Epithelial cell of prostate (primary cell): ENCODE measurements at regions not wholly inside any gene's neighbourhood (a gene's known extent, or its start where the extent isn't known, plus 50 kb on each side); places are given as distances from the start of the nearest gene placed in this dataset.

ENCODE experiments used
- DNase-seq: peaks from one replicate; pipeline ENCODE4 v3.0.0-alpha.2; 2011; ENCODE audit warnings: low read depth, low spot score
- H3K27ac ChIP-seq: fragments of 450-650 bp; 2 replicates; pipeline ENCODE4 v1.5.1; 2017; ENCODE audit warnings: mild to moderate bottlenecking

DNA sequence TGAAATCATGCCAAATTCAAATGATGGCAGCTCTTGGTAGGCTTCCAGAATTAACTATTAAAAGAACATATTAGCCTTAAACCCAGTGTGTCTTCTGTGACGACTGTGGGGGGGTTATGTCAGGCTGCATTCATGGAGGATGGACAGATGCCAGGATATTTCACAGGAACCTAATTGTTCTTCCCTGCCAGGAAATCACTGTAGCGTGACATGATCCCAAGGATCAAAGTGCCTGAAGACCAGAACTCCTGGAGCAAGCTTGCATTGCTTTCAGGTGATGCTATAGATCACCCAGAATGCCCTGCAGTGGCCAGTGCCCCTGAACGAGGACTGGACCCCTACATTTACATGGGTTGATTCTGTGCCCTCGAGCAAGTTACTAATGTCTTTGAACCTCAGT, 1093.0 kb upstream of the TENM3 start:
- DNase-seq = no peak
- H3K27ac ChIP-seq = no peak overlapping the region

DNA sequence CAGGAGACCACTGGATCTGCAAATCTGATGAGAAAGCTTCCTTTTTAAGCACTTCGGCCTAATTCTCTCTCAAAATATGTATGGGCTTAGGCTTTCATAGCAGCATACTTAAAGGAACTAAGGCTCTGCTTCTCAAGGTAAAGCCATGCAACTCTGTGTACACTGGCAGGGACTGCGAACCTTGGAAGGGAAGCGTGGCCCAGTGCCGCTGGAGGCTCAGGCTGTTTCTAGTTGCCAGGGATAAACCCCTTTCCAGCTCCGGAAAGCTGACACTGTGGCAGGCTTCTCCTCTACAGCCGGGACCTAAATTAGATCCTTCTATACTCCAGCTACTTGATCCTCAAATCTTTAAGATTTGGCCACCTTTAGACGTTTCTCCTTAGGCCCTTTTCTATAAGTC, 1091.3 kb upstream of the TENM3 start:
- no peak for DNase-seq

DNA sequence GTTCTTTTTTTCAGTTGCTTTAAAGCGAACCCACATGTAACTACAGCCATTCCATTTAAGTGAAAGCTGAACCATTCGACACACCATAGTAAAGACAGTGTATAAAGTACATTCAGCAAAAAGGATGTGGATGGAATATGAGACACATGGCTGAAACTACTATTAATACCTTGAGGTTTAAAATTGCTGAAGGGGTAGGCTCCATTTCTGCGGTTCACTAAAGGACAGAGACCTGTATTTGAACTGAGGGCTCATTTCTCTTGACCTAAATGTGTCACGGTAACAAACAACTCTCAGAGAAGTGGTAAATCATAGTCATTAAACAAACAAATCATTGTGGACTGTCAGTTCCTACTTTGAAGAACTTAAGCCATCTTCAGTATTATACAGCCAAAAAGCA, 1085.6 kb upstream of the TENM3 start:
- DNase-seq = no peak
- H3K27ac ChIP-seq = no peak overlapping the region

More for the DNA sequence above, 1091.3 kb upstream of the TENM3 start:
- H3K27ac ChIP-seq = no peak overlapping the region

GRCh38 chr4:181158971-181159370, 1084.2 kb upstream of the TENM3 start:
- H3K27ac ChIP-seq = no peak overlapping the region
- DNase-seq = no peak

- DNase-seq = no peak
- no peak overlapping the region for H3K27ac ChIP-seq
These were observed 1081.5 kb upstream of the TENM3 start for GRCh38 chr4:181161669-181162068.

DNA sequence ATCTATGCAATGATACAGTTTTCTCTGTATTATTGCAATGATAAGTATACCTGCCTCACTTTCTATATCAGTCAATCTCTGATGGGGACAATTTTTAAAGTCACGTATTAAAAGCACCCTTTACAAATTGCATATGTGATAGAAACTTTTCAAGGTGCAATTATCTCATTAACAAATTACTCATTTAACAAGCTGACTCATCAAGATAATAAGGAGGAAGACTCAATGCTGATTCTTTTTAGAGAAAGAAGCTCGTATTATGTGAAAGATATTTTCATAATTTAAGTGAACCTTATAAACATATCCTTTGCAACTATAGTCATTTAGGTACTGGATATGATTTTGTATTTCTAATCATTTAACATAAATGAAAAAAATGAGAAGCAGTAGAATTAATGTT, 1080.9 kb upstream of the TENM3 start:
- no peak overlapping the region for H3K27ac ChIP-seq
- DNase-seq = no peak

- no peak overlapping the region for H3K27ac ChIP-seq
- no peak for DNase-seq
These were observed 1080.5 kb upstream of the TENM3 start for GRCh38 chr4:181162676-181163075.

GRCh38 chr4:181166742-181167399, 1076.3 kb upstream of the TENM3 start:
- DNase-seq = no peak
- no peak overlapping the region for H3K27ac ChIP-seq

DNA sequence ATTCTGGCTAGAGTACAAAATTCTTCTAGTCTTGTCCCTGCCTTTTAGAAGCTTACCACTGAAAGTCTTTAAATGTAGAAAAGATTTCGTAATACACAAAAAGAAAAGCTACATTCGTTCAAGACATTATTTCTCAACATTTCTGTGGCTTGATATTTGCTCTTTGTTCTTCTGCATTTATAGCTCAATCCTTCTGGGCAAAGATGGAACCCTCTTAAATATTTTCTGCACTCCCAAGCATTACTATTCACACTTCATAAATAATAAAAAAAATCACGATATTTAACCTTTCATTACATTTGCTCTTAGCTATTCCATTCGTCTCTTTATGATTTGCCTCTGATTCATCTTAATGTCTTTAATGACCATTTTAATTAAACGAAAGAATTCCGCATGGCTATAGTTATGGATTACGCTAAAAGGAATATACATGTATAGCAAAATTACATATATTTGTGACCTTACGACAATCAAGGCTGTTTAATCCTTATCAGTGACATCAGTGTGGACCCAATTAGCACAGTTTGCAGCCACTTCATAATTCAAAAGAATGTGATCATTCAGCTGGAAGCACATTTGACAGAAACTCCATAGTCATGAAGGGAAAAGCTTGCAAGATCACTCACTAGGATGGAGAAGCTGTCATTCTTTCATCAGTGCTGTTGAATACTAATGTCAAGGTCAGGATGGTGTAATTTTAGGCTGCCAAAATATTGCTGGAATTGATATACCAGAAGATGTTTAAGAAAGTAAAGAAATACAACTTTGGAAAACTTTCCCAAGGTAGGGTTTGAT, 1075.0 kb upstream of the TENM3 start:
- DNase-seq = no peak
- no peak overlapping the region for H3K27ac ChIP-seq

- DNase-seq = no peak
- H3K27ac ChIP-seq = no peak overlapping the region
These were observed 1070.2 kb upstream of the TENM3 start for GRCh38 chr4:181173046-181173445.

- no peak overlapping the region for H3K27ac ChIP-seq
- no peak for DNase-seq
These were observed 1066.9 kb upstream of the TENM3 start for GRCh38 chr4:181176306-181176705.

DNA sequence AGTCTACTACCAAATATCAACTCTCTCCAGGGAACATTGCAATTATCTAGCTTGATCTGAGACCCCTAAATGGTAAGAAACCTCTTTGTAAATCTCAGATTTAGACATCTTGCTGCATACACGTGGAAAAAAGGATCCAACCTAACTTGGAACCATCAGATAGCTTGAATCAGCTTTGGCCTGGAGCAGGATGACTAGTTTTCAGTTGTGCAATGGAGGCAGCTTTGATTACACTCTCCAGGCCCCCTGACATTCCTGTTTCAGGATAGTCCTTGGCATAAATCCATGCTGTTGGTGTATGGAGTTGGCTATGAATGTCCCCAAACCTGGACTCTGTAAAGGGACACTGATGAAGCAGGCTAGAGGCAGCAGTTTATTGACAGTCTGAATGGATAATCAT, 1061.9 kb upstream of the TENM3 start:
- no peak overlapping the region for H3K27ac ChIP-seq
- no peak for DNase-seq

- DNase-seq = no peak
- no peak overlapping the region for H3K27ac ChIP-seq
These were observed 1053.5 kb upstream of the TENM3 start for GRCh38 chr4:181189751-181190150.

DNA sequence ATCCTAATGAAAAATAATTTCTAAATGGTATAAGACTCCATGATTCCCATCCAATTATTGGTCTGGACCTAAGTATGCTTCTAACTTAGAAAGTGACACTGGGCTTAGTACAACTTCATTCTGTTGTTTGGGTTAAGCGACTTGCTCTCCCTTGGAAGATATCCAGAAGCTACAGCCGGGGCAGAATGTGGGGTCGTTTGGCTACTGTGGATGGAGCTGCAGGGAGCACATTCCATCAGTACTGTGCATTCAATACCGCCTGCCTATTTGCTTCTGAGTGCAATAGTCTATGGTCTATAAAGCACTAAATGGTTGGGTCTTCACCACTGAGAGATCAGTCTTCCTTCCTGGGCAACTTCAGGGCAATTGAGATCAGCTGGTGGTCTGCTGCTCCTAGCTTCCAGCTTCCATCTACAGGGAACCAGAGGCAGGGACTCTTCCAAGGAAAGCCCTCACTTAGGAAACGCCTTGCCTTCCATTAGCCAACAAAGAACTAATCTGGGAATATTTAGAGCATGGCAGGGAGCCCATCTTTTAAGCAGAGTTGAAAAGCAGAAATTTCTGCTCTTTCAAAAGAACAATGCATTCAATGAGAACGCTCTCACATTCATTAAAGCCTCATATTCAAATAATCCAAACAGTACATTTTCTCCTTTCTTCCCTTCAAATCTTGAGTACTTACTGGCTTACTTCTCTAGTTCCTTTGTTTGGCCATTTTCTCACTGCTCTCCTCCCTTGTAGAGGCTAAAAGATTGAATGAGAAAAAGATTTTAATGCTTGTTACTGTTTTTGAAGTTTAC, 1049.9 kb upstream of the TENM3 start:
- no peak overlapping the region for H3K27ac ChIP-seq

GRCh38 chr4:181194096-181194495, 1049.1 kb upstream of the TENM3 start:
- DNase-seq = no peak
- no peak overlapping the region for H3K27ac ChIP-seq

More for the DNA sequence above, 1049.9 kb upstream of the TENM3 start:
- DNase-seq = no peak

DNA sequence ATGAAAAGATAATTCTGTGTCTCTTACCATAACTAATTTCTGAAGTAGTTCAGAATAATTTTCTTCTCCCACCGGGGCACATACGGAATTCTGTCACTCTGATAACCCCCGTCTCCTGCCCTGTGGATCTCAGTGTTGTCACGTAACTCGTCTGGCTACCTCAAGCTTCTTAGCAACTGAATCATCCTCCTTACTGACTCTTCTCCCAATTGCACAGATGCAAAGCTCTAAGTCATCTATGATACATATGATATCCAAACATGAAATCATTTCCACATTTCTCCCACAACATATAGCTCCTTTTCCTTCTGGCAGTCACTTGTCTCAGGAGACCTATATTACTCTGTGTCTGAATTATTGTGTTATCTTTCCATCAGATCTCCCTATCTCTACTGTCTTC, 1043.1 kb upstream of the TENM3 start:
- no peak overlapping the region for H3K27ac ChIP-seq
- DNase-seq = no peak

DNA sequence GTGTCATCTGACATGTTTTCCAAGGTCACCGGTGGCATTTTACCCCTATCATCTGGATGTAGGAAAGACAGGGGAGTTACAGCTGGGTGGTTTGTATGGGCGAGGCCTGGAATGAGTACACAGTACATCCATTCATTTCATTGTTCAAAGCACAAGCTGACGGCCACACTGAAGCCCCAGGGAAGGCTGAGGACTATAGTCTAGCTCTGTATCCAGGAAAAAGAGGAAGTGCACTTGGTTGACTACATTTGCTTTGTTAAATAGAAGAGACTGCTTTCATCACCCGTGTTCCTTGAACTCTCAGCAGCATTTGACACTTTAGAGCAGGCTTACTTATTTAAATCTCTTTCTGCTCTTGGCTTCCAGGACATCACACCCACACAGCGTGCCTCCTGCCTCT, 1041.0 kb upstream of the TENM3 start:
- H3K27ac ChIP-seq = no peak overlapping the region
- no peak for DNase-seq

DNA sequence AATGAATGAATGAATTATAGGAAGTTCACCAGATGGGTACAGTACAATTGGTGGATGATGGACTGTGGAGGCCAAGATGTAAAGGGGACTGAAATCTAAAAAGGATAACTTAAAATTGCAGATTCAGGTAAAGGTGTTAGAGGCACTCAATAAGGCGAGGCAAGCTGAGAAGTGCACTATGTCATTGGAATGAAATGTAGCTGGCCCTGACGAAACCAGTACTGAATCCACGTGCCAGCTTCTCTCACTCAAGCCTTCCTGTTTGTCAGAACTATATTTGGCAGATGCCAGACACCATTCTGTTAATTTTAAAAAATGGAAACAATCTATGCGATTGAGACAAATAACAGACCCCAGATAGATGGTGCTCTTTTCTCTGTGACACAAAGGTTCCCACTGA, 1039.1 kb upstream of the TENM3 start:
- H3K27ac ChIP-seq = no peak overlapping the region
- no peak for DNase-seq

GRCh38 chr4:181213551-181213950, 1029.7 kb upstream of the TENM3 start:
- no peak overlapping the region for H3K27ac ChIP-seq
- no peak for DNase-seq

DNA sequence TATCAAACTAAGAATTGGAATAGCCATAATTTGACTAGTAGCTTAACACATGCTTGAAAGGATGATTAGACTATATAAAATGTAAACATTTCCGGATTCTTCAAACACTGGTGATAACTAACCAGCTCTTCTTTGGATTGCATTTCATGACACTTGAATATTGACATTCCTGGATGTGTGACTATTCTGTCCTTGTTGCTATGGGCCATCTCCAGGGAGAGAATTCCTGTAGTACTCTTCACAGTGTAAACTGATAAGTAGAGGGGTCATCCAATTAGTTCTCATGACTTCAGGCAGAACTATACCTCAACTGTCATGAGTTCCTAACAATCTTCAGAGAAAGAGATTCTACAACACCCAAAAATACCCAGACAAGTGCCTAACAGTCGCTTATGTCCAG, 1026.7 kb upstream of the TENM3 start:
- DNase-seq = no peak
- H3K27ac ChIP-seq = no peak overlapping the region

- DNase-seq = no peak
- H3K27ac ChIP-seq = no peak overlapping the region
These were observed 1023.3 kb upstream of the TENM3 start for GRCh38 chr4:181219783-181220416.
